ENCODE measurements at regions not wholly inside any gene's neighbourhood (a gene's known extent, or its start where the extent isn't known, plus 50 kb on each side); places are given as distances from the start of the nearest gene placed in this dataset.

- no peak for TF ChIP-seq REST (IDR thresholded peaks at IDR 0.05; ENCODE audit: low read depth)
- no peak for TF ChIP-seq RAD21 (IDR thresholded peaks at IDR 0.05; ENCODE audit: low read depth)
- no peak for TF ChIP-seq ZBTB7A (IDR thresholded peaks at IDR 0.05; ENCODE audit: low read depth)
- TF ChIP-seq TAF1 (IDR thresholded peaks at IDR 0.05; ENCODE audit: low read depth), result no peak
- TF ChIP-seq CEBPB (IDR thresholded peaks at IDR 0.05), result no peak
- no peak for TF ChIP-seq FOXM1 (IDR thresholded peaks at IDR 0.05; ENCODE audit: borderline replicate concordance, low read depth)
- no peak for TF ChIP-seq YY1 (IDR thresholded peaks at IDR 0.05; ENCODE audit: low read depth)
- TF ChIP-seq CREB1 (IDR thresholded peaks at IDR 0.05; ENCODE audit: low read depth), result no peak
- TF ChIP-seq MAX (IDR thresholded peaks at IDR 0.05), result no peak
- no peak for TF ChIP-seq TEAD4 (IDR thresholded peaks at IDR 0.05)
- no peak for TF ChIP-seq USF1 (IDR thresholded peaks at IDR 0.05)
- no peak for TF ChIP-seq EGR1 (IDR thresholded peaks at IDR 0.05)
- no peak for TF ChIP-seq TCF12 (IDR thresholded peaks at IDR 0.05; ENCODE audit: low read depth)
Observed at GRCh38 chr2:18949871-18950270, 360.5 kb upstream of the NT5C1B start.

GRCh38 chr2:18940184-18940583 lies 350.8 kb upstream of the NT5C1B start:
- TF ChIP-seq MAX (IDR thresholded peaks at IDR 0.05) (no peak), EGR1 (IDR thresholded peaks at IDR 0.05) (no peak), REST (IDR thresholded peaks at IDR 0.05; ENCODE audit: low read depth) (no peak)

GRCh38 chr2:18934886-18935285 lies 345.5 kb upstream of the NT5C1B start:
- no peak for TF ChIP-seq RAD21 (IDR thresholded peaks at IDR 0.05; ENCODE audit: low read depth)
- TF ChIP-seq MAX (IDR thresholded peaks at IDR 0.05), result no peak
- TF ChIP-seq EGR1 (IDR thresholded peaks at IDR 0.05), result no peak
- TF ChIP-seq NFIC (IDR thresholded peaks at IDR 0.05), result no peak
- TF ChIP-seq CREB1 (IDR thresholded peaks at IDR 0.05; ENCODE audit: low read depth), result no peak
- no peak for TF ChIP-seq USF1 (IDR thresholded peaks at IDR 0.05)
- TF ChIP-seq FOXM1 (IDR thresholded peaks at IDR 0.05; ENCODE audit: borderline replicate concordance, low read depth), result no peak
- TF ChIP-seq YY1 (IDR thresholded peaks at IDR 0.05; ENCODE audit: low read depth), result no peak
- TF ChIP-seq EP300 (IDR thresholded peaks at IDR 0.05; ENCODE audit: borderline replicate concordance), result no peak
- TF ChIP-seq TAF1 (IDR thresholded peaks at IDR 0.05; ENCODE audit: low read depth), result no peak
- TF ChIP-seq TCF12 (IDR thresholded peaks at IDR 0.05; ENCODE audit: low read depth), result no peak
- no peak for TF ChIP-seq ZBTB7A (IDR thresholded peaks at IDR 0.05; ENCODE audit: low read depth)
- no peak for TF ChIP-seq CEBPB (IDR thresholded peaks at IDR 0.05)
- no peak for TF ChIP-seq TEAD4 (IDR thresholded peaks at IDR 0.05)
- no peak for TF ChIP-seq REST (IDR thresholded peaks at IDR 0.05; ENCODE audit: low read depth)

GRCh38 chr2:18932853-18933252 lies 343.5 kb upstream of the NT5C1B start:
- TF ChIP-seq ZBTB7A (IDR thresholded peaks at IDR 0.05; ENCODE audit: low read depth), result no peak
- TF ChIP-seq FOXM1 (IDR thresholded peaks at IDR 0.05; ENCODE audit: borderline replicate concordance, low read depth), result no peak
- TF ChIP-seq CEBPB (IDR thresholded peaks at IDR 0.05), result no peak
- no peak for TF ChIP-seq YY1 (IDR thresholded peaks at IDR 0.05; ENCODE audit: low read depth)
- TF ChIP-seq MAX (IDR thresholded peaks at IDR 0.05), result no peak
- no peak for TF ChIP-seq REST (IDR thresholded peaks at IDR 0.05; ENCODE audit: low read depth)
- no peak for TF ChIP-seq EGR1 (IDR thresholded peaks at IDR 0.05)
- TF ChIP-seq RAD21 (IDR thresholded peaks at IDR 0.05; ENCODE audit: low read depth), result no peak
- TF ChIP-seq TAF1 (IDR thresholded peaks at IDR 0.05; ENCODE audit: low read depth), result no peak
- TF ChIP-seq EP300 (IDR thresholded peaks at IDR 0.05; ENCODE audit: borderline replicate concordance), result no peak
- no peak for TF ChIP-seq USF1 (IDR thresholded peaks at IDR 0.05)
- no peak for TF ChIP-seq TEAD4 (IDR thresholded peaks at IDR 0.05)
- no peak for TF ChIP-seq CREB1 (IDR thresholded peaks at IDR 0.05; ENCODE audit: low read depth)
- no peak for TF ChIP-seq NFIC (IDR thresholded peaks at IDR 0.05)
- TF ChIP-seq TCF12 (IDR thresholded peaks at IDR 0.05; ENCODE audit: low read depth), result no peak
